SK-N-SH treated with all-trans-retinoic acid at 6 μM for 48 hours (cell line): ENCODE measurements at regions not wholly inside any gene's neighbourhood (a gene's known extent, or its start where the extent isn't known, plus 50 kb on each side); places are given as distances from the start of the nearest gene placed in this dataset.

Experiments
- ATAC-seq: fragments of 200-7000 bp; cut with Tn5 transposase; 3 replicates; pipeline ENCODE4 v1.9.1; 2020; ENCODE audit warnings: mild to moderate bottlenecking, moderate library complexity
- ARNTL ChIP-seq: fragments of 450-650 bp; formaldehyde crosslinking; IDR thresholded peaks from 2 replicates; pipeline ENCODE4 v1.5.0; 2020; ENCODE audit warnings: low read depth, mild to moderate bottlenecking, moderate library complexity, borderline replicate concordance
- BACH2 ChIP-seq: fragments of 250-450 bp; sonication (Bioruptor Pico); IDR thresholded peaks from 2 replicates; pipeline ENCODE4 v1.9.0; 2021; ENCODE audit warnings: mild to moderate bottlenecking, borderline replicate concordance
- CSDC2 ChIP-seq: fragments of 250-450 bp; sonication (Bioruptor Pico); IDR thresholded peaks from 2 replicates; pipeline ENCODE4 v1.5.0; 2020; ENCODE audit warnings: mild to moderate bottlenecking, moderate library complexity
- ESRRG ChIP-seq: fragments of 250-450 bp; sonication (Bioruptor Pico); IDR thresholded peaks from 2 replicates; pipeline ENCODE4 v1.6.1; 2021; ENCODE audit warnings: mild to moderate bottlenecking
- GLIS3 ChIP-seq: fragments of 250-450 bp; sonication (Bioruptor Pico); IDR thresholded peaks from 2 replicates; pipeline ENCODE4 v1.5.0; 2020; ENCODE audit warnings: mild to moderate bottlenecking, moderate library complexity
- ISL1 ChIP-seq: fragments of 250-450 bp; sonication (Bioruptor Pico); IDR thresholded peaks from 2 replicates; pipeline ENCODE4 v2.1.2; 2022; ENCODE audit warnings: mild to moderate bottlenecking, moderate library complexity
- OSR1 ChIP-seq: fragments of 250-450 bp; sonication (Bioruptor Pico); IDR thresholded peaks from 2 replicates; pipeline ENCODE4 v1.8.0; 2022; ENCODE audit warnings: moderate library complexity, mild to moderate bottlenecking, inconsistent platforms
- PPARA ChIP-seq: fragments of 250-450 bp; sonication (Bioruptor Pico); IDR thresholded peaks from 2 replicates; pipeline ENCODE4 v1.5.0; 2020; ENCODE audit warnings: mild to moderate bottlenecking, borderline replicate concordance
- RARB ChIP-seq: fragments of 250-450 bp; sonication (Bioruptor Pico); IDR thresholded peaks from 2 replicates; pipeline ENCODE4 v1.8.0; 2021; ENCODE audit warnings: mild to moderate bottlenecking, moderate library complexity
- SNAI2 ChIP-seq: fragments of 250-450 bp; sonication (Bioruptor Pico); IDR thresholded peaks from 2 replicates; pipeline ENCODE4 v1.5.0; 2020; ENCODE audit warnings: mild to moderate bottlenecking, moderate library complexity
- TCF4 ChIP-seq: fragments of 250-450 bp; sonication (Bioruptor Pico); IDR thresholded peaks from 2 replicates; pipeline ENCODE4 v1.8.0; 2021; ENCODE audit warnings: mild to moderate bottlenecking, moderate library complexity, borderline replicate concordance
- TOX ChIP-seq: fragments of 250-450 bp; sonication (Bioruptor Pico); IDR thresholded peaks from 2 replicates; pipeline ENCODE4 v1.8.0; 2021; ENCODE audit warnings: mild to moderate bottlenecking, moderate library complexity, borderline replicate concordance
- TSHZ2 ChIP-seq: fragments of 250-450 bp; sonication (Bioruptor Pico); IDR thresholded peaks from 2 replicates; pipeline ENCODE4 v1.5.0; 2020; ENCODE audit warnings: mild to moderate bottlenecking, moderate library complexity
- ZC3H10 ChIP-seq: fragments of 250-450 bp; sonication (Bioruptor Pico); IDR thresholded peaks from 2 replicates; pipeline ENCODE4 v1.5.1; 2021; ENCODE audit warnings: mild to moderate bottlenecking, moderate library complexity
- ZFP3 ChIP-seq: fragments of 250-450 bp; sonication (Bioruptor Pico); IDR thresholded peaks from 2 replicates; pipeline ENCODE4 v1.5.0; 2020; ENCODE audit warnings: mild to moderate bottlenecking, moderate library complexity
- ZFP30 ChIP-seq: fragments of 450-650 bp; formaldehyde crosslinking; IDR thresholded peaks from 2 replicates; pipeline ENCODE4 v1.5.0; 2022; ENCODE audit warnings: mild to moderate bottlenecking, moderate library complexity
- ZNF565 ChIP-seq: fragments of 450-650 bp; formaldehyde crosslinking; conservative IDR thresholded peaks from 2 replicates; pipeline ENCODE4 v1.5.0; 2020; ENCODE audit warnings: low read depth, mild to moderate bottlenecking, moderate library complexity
- ZNF70 ChIP-seq: fragments of 450-650 bp; formaldehyde crosslinking; IDR thresholded peaks from 2 replicates; pipeline ENCODE4 v1.5.0; 2020; ENCODE audit warnings: mild to moderate bottlenecking, moderate library complexity
- ZNF8 ChIP-seq: fragments of 450-650 bp; formaldehyde crosslinking; IDR thresholded peaks from 2 replicates; pipeline ENCODE4 v1.5.0; 2020; ENCODE audit warnings: mild to moderate bottlenecking, moderate library complexity
- TF ChIP-seq, protein P1 (sequence below): fragments of 250-450 bp; sonication (Bioruptor Pico); IDR thresholded peaks from 2 replicates; pipeline ENCODE4 v1.5.1; 2020; ENCODE audit warnings: low read depth, mild to moderate bottlenecking, moderate library complexity
- TF ChIP-seq, protein P2 (sequence below): fragments of 250-450 bp; sonication (Bioruptor Pico); IDR thresholded peaks from 2 replicates; pipeline ENCODE4 v1.8.0; 2021; ENCODE audit warnings: low read depth, mild to moderate bottlenecking, moderate library complexity, borderline replicate concordance
- TF ChIP-seq, protein P3 (sequence below): fragments of 250-450 bp; sonication (Bioruptor Pico); IDR thresholded peaks from 2 replicates; pipeline ENCODE4 v1.5.1; 2021; ENCODE audit warnings: mild to moderate bottlenecking, moderate library complexity

- TF ChIP-seq, protein P1, sequence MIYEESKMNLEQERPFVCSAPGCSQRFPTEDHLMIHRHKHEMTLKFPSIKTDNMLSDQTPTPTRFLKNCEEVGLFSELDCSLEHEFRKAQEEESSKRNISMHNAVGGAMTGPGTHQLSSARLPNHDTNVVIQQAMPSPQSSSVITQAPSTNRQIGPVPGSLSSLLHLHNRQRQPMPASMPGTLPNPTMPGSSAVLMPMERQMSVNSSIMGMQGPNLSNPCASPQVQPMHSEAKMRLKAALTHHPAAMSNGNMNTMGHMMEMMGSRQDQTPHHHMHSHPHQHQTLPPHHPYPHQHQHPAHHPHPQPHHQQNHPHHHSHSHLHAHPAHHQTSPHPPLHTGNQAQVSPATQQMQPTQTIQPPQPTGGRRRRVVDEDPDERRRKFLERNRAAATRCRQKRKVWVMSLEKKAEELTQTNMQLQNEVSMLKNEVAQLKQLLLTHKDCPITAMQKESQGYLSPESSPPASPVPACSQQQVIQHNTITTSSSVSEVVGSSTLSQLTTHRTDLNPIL (CRISPR knock-in tag) = no peak
- TF ChIP-seq, protein P2, sequence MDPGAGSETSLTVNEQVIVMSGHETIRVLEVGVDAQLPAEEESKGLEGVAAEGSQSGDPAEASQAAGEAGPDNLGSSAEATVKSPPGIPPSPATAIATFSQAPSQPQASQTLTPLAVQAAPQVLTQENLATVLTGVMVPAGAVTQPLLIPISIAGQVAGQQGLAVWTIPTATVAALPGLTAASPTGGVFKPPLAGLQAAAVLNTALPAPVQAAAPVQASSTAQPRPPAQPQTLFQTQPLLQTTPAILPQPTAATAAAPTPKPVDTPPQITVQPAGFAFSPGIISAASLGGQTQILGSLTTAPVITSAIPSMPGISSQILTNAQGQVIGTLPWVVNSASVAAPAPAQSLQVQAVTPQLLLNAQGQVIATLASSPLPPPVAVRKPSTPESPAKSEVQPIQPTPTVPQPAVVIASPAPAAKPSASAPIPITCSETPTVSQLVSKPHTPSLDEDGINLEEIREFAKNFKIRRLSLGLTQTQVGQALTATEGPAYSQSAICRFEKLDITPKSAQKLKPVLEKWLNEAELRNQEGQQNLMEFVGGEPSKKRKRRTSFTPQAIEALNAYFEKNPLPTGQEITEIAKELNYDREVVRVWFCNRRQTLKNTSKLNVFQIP (CRISPR knock-in tag) = no peak
- TF ChIP-seq TOX (CRISPR knock-in tag) (no peak), ISL1 (CRISPR knock-in tag) (no peak), RARB (CRISPR knock-in tag) (no peak), ZFP3 (no peak)
Measured at GRCh38 chr2:120982598-120982997, 246.9 kb downstream of the GLI2 start (continued).

- TF ChIP-seq OSR1 (CRISPR knock-in tag) (no peak), TOX (CRISPR knock-in tag) (no peak), ARNTL (no peak)
Measured at GRCh38 chr2:120983344-120983743, 247.7 kb downstream of the GLI2 start.

DNA sequence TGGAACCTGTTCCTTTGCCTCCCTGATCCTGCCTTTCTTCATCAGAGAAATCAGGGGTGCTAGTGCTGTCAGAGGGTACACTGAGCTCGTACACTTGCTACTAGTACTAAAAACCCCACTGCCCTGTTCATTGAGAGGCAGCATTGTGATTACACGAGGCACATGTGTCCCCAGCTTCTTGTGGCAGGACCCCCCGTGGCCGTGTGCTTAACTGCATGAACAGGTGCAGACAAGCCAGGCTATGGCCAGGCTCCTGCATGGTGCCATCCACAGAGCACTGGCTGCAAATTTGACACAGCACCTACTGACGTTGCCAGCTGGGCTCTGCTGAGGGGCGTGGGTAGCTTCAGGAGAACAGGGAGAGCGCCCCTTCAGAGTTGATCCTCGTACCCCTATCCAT, 248.4 kb downstream of the GLI2 start:
- no peak for ATAC-seq
- no peak for TF ChIP-seq ZC3H10
- no peak for TF ChIP-seq PPARA (CRISPR knock-in tag)
- no peak for TF ChIP-seq SNAI2 (CRISPR knock-in tag)
- no peak for TF ChIP-seq OSR1 (CRISPR knock-in tag)
- no peak for TF ChIP-seq TOX (CRISPR knock-in tag)
- TF ChIP-seq, protein P3, sequence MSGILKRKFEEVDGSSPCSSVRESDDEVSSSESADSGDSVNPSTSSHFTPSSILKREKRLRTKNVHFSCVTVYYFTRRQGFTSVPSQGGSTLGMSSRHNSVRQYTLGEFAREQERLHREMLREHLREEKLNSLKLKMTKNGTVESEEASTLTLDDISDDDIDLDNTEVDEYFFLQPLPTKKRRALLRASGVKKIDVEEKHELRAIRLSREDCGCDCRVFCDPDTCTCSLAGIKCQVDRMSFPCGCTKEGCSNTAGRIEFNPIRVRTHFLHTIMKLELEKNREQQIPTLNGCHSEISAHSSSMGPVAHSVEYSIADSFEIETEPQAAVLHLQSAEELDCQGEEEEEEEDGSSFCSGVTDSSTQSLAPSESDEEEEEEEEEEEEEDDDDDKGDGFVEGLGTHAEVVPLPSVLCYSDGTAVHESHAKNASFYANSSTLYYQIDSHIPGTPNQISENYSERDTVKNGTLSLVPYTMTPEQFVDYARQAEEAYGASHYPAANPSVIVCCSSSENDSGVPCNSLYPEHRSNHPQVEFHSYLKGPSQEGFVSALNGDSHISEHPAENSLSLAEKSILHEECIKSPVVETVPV = no peak
- no peak for TF ChIP-seq ZNF70
- no peak for TF ChIP-seq ZFP30 (CRISPR knock-in tag)
- TF ChIP-seq RARB (CRISPR knock-in tag) = no peak
- TF ChIP-seq CSDC2 (CRISPR knock-in tag) = no peak

More at GRCh38 chr2:120983344-120983743, 247.7 kb downstream of the GLI2 start:
- ATAC-seq = no peak; the same call in 2 of the 3 replicates

DNA sequence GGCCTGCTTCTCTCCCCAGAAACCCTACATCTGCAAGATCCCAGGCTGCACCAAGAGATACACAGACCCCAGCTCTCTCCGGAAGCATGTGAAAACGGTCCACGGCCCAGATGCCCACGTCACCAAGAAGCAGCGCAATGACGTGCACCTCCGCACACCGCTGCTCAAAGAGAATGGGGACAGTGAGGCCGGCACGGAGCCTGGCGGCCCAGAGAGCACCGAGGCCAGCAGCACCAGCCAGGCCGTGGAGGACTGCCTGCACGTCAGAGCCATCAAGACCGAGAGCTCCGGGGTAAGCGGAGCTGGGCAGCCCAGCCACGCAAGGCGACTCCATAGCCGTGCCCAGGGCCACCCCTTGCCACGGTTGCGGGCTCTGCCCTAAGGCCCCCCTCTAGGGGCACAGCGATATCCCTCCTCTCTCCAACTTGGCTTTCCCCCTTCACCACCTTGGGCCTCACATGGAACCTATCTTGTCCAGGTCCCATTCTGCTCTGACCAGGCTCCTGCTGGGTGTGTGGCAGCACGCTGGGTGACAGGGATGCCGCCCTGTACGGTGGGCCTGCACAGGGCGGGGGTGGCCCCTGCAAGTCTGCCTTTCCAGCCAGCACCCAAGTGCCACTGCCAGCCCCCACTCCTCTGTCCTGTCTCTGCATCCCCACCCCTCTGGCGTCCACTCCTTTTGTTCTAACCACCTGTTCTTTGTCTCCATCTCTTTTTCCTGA, 248.9 kb downstream of the GLI2 start:
- no peak for TF ChIP-seq ZFP3
- TF ChIP-seq ZC3H10 = no peak
- no peak for TF ChIP-seq OSR1 (CRISPR knock-in tag)
- no peak for TF ChIP-seq ESRRG (CRISPR knock-in tag)
- TF ChIP-seq ZNF8 (CRISPR knock-in tag) = no peak
- no peak for TF ChIP-seq TCF4 (CRISPR knock-in tag)
- TF ChIP-seq CSDC2 (CRISPR knock-in tag) = no peak
- no peak for TF ChIP-seq GLIS3 (CRISPR knock-in tag)
- TF ChIP-seq SNAI2 (CRISPR knock-in tag) = no peak
- no peak for TF ChIP-seq TSHZ2 (CRISPR knock-in tag)
- TF ChIP-seq ZNF565 (CRISPR knock-in tag) = no peak
- TF ChIP-seq, protein P2 (CRISPR knock-in tag) = no peak
- no peak for TF ChIP-seq BACH2 (CRISPR knock-in tag)
- no peak for TF ChIP-seq TOX (CRISPR knock-in tag)
- no peak for TF ChIP-seq RARB (CRISPR knock-in tag)
- no peak for TF ChIP-seq PPARA (CRISPR knock-in tag)
- TF ChIP-seq, protein P3 = no peak
- TF ChIP-seq ARNTL = no peak
- TF ChIP-seq ZFP30 (CRISPR knock-in tag) = no peak
- TF ChIP-seq, protein P1 (CRISPR knock-in tag) = no peak
- no peak for ATAC-seq
